Esophagus squamous epithelium (tissue), 4 donors: ENCODE measurements at regions not wholly inside any gene's neighbourhood (a gene's known extent, or its start where the extent isn't known, plus 50 kb on each side); places are given as distances from the start of the nearest gene placed in this dataset.

Experiments used
- CTCF ChIP-seq, 6 experiments: fragments of 450-650 bp in 4 of 6; fragments of 200-600 bp in 2 of 6; sonication (generic) in 2 of 6; IDR thresholded peaks; one replicate each; pipeline ENCODE4 v1.5.1; 2016 to 2019; ENCODE audit warnings: antibody characterized with exemption in 6 of 6, mild to moderate bottlenecking in 4 of 6, moderate library complexity in 4 of 6
- POLR2A ChIP-seq, 4 donors: fragments of 450-650 bp; IDR thresholded peaks; one replicate each; pipeline ENCODE4 v1.6.1; 2017; ENCODE audit warnings: antibody characterized with exemption in 4 of 4, mild to moderate bottlenecking in 4 of 4, moderate library complexity in 3 of 4

- TF ChIP-seq CTCF (IDR thresholded peaks at IDR 0.05) (no peak), POLR2A (IDR thresholded peaks at IDR 0.05) (no peak)
Observed at GRCh38 chr5:2281446-2281845, 398.7 kb upstream of the IRX4 start.
